Lower leg skin (tissue), 3 donors: ENCODE measurements at regions not wholly inside any gene's neighbourhood (a gene's known extent, or its start where the extent isn't known, plus 50 kb on each side); places are given as distances from the start of the nearest gene placed in this dataset.

Experiments used
- CTCF ChIP-seq, 3 donors: fragments of 450-650 bp; IDR thresholded peaks; one replicate each; pipeline ENCODE4 v1.5.1; 2016; ENCODE audit warnings: antibody characterized with exemption in 3 of 3, mild to moderate bottlenecking in 3 of 3, moderate library complexity in 2 of 3
- POLR2A ChIP-seq, 2 donors: fragments of 450-650 bp; IDR thresholded peaks; one replicate each; pipeline ENCODE4 v1.6.1; 2016 to 2017; ENCODE audit warnings: antibody characterized with exemption in 2 of 2, mild to moderate bottlenecking in 1 of 2, moderate library complexity in 1 of 2

GRCh38 chr2:230644356-230644935, 68.2 kb upstream of the CAB39 start:
- TF ChIP-seq CTCF (IDR thresholded peaks at IDR 0.05) (no peak), POLR2A (IDR thresholded peaks at IDR 0.05) (no peak)
